ENCODE measurements at regions not wholly inside any gene's neighbourhood (a gene's known extent, or its start where the extent isn't known, plus 50 kb on each side); places are given as distances from the start of the nearest gene placed in this dataset.

DNA sequence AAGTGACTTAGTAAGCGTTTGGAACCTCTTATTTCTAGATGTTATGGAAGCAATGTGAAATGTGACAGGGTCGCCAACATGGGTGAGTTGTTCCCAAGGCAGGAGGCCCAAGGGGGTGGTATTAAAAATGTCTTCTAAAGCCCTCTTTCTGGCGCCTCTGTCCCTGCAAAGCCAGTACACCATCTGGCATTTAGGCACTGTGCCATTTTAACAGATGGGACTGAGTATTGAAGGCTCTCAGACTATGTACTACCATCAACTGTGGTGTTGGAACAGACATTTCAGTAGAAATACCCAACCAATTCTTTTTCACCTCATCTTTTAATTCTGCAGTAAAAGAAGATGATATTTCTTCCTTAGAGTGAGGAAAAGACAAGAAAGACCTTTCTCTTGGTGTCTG lies 384.5 kb upstream of the MMADHC start:
- TF ChIP-seq ZFP30 (CRISPR knock-in tag; IDR thresholded peaks at IDR 0.05), result no peak
- TF ChIP-seq, protein P1, sequence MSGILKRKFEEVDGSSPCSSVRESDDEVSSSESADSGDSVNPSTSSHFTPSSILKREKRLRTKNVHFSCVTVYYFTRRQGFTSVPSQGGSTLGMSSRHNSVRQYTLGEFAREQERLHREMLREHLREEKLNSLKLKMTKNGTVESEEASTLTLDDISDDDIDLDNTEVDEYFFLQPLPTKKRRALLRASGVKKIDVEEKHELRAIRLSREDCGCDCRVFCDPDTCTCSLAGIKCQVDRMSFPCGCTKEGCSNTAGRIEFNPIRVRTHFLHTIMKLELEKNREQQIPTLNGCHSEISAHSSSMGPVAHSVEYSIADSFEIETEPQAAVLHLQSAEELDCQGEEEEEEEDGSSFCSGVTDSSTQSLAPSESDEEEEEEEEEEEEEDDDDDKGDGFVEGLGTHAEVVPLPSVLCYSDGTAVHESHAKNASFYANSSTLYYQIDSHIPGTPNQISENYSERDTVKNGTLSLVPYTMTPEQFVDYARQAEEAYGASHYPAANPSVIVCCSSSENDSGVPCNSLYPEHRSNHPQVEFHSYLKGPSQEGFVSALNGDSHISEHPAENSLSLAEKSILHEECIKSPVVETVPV (CRISPR knock-in tag; IDR thresholded peaks at IDR 0.05), result no peak
- TF ChIP-seq, protein P2, sequence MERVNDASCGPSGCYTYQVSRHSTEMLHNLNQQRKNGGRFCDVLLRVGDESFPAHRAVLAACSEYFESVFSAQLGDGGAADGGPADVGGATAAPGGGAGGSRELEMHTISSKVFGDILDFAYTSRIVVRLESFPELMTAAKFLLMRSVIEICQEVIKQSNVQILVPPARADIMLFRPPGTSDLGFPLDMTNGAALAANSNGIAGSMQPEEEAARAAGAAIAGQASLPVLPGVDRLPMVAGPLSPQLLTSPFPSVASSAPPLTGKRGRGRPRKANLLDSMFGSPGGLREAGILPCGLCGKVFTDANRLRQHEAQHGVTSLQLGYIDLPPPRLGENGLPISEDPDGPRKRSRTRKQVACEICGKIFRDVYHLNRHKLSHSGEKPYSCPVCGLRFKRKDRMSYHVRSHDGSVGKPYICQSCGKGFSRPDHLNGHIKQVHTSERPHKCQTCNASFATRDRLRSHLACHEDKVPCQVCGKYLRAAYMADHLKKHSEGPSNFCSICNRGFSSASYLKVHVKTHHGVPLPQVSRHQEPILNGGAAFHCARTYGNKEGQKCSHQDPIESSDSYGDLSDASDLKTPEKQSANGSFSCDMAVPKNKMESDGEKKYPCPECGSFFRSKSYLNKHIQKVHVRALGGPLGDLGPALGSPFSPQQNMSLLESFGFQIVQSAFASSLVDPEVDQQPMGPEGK (CRISPR knock-in tag; IDR thresholded peaks at IDR 0.05; ENCODE audit: borderline replicate concordance), result no peak
- TF ChIP-seq ISL1 (CRISPR knock-in tag; IDR thresholded peaks at IDR 0.05), result no peak
- no peak for TF ChIP-seq ZFP3 (CRISPR knock-in tag; IDR thresholded peaks at IDR 0.05)
- TF ChIP-seq ARNTL (CRISPR knock-in tag; IDR thresholded peaks at IDR 0.05; ENCODE audit: borderline replicate concordance, low read depth), result no peak
- TF ChIP-seq RARB (CRISPR knock-in tag; IDR thresholded peaks at IDR 0.05), result no peak
- no peak for TF ChIP-seq TCF4 (CRISPR knock-in tag; IDR thresholded peaks at IDR 0.05; ENCODE audit: borderline replicate concordance)
- no peak for TF ChIP-seq ESRRG (CRISPR knock-in tag; IDR thresholded peaks at IDR 0.05)
- TF ChIP-seq BACH2 (CRISPR knock-in tag; IDR thresholded peaks at IDR 0.05; ENCODE audit: borderline replicate concordance), result no peak
- TF ChIP-seq ZNF70 (CRISPR knock-in tag; IDR thresholded peaks at IDR 0.05), result no peak
- TF ChIP-seq ZNF8 (CRISPR knock-in tag; IDR thresholded peaks at IDR 0.05), result no peak
- TF ChIP-seq, protein P3, sequence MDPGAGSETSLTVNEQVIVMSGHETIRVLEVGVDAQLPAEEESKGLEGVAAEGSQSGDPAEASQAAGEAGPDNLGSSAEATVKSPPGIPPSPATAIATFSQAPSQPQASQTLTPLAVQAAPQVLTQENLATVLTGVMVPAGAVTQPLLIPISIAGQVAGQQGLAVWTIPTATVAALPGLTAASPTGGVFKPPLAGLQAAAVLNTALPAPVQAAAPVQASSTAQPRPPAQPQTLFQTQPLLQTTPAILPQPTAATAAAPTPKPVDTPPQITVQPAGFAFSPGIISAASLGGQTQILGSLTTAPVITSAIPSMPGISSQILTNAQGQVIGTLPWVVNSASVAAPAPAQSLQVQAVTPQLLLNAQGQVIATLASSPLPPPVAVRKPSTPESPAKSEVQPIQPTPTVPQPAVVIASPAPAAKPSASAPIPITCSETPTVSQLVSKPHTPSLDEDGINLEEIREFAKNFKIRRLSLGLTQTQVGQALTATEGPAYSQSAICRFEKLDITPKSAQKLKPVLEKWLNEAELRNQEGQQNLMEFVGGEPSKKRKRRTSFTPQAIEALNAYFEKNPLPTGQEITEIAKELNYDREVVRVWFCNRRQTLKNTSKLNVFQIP (CRISPR knock-in tag; IDR thresholded peaks at IDR 0.05; ENCODE audit: borderline replicate concordance, low read depth), result no peak

Data from SK-N-SH treated with all-trans-retinoic acid at 6 μM for 48 hours (cell line).